DMS114 treated with DMSO at 0.1 percent for 48 hours (cell line): ENCODE measurements at regions not wholly inside any gene's neighbourhood (a gene's known extent, or its start where the extent isn't known, plus 50 kb on each side); places are given as distances from the start of the nearest gene placed in this dataset.

Experiments used
- DNase-seq: peaks from one replicate; lab custom pipeline; 2025; ENCODE audit not compliant: unreplicated experiment; lab: John Stamatoyannopoulos, UW

DNA sequence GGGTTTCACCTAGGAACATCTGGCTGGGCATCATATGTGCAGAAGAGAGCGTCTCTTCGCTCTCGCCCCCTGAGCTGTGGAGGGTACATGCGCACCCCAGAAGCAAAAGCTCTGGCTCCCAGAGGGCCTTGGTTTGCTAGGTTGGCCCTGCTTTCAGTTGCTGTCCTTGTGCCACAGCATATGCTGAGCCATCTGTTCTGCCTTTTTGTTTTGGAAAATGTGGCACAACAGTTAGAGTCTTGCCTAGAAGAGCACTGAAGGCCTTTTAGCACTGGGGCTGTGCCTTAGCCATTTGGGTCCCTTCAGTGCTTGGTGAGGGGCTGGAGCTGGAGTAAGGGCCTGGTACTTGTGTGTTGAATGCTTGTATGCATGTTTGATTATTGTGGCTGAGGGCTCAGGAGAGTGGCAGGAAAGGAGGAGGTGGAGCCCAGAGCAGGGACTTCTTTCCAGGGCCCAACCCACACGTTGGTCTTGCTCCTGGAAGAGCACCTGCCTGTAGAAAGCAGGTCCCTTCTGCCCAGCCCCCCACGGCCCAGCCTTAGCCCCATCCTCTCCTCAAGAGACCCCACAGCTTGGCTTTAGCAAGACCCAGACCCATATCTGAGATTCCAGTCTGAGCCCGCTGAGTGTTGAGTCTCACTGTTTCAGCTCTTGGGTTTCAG, 113.7 kb downstream of the SLC25A47 start:
- no peak for DNase-seq

DNA sequence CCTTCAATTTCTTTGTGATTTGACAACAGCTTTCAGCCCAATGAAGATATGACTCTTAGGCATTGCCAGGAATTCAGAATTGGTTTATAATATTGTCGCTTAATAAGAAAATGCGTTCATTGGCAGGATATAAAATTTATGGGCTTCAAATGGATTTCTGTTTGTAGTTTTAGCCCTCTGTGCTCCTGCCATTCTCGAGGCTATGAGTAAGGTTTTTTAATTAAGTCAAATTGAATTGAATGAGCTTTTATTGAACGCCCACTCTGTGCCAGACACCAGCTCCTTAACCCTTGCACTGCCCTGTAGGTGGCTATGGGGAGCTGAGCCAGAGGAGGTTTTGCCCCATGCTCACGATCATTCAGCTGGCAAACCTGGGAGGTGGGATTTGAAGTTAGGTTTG, 115.1 kb downstream of the SLC25A47 start:
- no peak for DNase-seq

DNA sequence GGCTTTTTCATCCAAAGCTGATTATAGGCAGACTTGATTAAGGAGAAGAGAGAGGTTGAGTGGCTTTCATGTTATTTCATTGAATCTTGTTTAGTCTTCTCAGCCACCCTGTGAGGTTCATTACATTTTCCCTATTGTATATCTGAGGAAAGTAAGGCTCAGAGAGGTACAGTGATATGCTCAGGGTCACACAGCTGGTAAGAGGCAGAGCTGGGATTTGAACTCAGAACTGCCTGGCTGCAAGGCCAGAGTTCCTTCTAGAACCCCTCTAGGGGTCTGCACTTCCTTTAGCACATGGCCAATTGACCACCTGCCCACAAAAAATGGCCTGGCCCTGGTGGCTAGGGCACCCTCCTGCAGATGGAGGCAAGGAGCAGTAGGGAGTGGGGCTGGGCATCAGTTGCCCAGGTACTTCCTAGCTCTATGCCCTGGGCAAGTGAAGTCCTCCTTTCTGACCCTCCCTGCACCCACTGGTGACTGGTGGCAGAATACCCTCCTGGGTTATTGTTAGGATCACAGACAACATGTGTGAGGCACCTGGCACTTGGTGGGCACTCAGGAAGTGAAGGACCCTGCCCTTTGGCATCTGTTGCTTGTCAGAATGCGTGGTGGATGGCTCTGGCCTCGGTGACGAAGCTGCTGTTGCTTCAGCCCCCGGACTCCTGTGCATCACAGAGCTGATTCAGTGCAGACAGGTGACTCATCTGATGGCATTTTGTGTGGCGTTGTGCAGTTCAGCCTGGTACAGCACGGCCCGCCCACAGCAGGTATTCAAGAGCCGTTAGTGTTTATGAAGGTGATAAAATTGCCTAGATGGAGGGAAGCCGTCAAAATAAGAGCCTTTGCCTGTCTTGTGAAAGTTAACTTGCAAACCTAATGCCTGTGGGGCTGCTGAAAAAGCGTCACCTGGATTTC, 115.8 kb downstream of the SLC25A47 start:
- DNase-seq = no peak

DNA sequence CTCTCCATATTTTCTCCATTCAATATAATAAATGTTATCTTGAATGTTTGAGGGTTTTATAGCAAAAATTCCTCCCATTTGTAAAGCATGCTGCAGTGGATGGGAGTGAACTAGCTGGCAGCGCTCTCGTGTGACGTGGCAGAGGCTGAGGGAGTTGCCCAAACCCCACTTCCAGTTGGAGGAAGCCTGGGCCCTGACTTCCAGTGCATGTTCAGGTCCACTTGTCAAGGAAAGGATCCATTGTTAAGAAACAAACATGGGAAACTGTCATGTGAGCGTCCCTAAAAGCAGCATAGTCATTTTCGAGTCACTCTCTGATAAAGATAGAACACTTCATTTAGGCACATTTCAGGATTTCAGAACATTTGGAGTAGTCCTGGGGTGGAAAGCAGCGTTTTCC, 116.6 kb downstream of the SLC25A47 start:
- no peak for DNase-seq

DNA sequence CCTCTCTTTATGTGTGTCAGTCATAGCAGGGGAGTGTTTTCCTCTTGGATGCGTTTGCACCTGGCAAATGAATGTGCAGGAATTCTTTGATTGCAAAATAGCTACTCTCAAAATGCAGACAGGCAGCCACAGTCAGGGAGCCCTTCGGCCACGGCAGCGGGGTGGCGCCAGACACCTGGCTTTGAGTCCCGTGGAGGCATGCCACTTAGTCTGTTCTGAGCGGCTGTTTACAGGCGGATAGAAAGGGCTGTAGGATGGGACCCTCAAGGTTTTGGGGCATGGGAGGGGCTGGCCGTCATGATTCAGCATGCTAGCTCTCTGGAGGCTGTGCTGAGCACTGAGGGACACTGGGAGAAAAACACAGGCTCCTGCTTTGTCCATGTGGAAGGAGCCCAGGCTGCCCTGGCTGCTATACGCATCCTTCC, 117.1 kb downstream of the SLC25A47 start:
- peak; percentile 2 for DNase-seq

DNA sequence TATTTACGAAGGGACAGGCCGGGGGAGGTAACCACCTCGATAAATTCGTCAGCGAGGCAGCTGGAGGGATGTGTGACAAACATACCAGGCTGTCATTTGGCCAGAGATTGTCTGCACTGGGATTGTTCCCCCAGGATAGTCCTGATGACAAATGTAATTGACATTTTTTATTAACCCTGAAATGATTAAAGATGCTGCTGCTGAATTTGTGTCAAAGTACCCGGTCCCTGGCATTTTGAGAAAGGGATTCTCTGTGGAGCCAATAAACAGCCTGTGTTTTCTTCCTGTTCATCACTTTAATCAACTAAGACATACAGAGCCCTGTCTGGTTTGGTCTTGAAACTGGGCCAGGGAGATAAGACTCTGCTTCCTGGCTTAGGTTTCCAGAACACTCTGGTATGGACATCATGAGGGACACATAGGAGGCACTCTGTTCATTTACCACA, 117.6 kb downstream of the SLC25A47 start:
- no peak for DNase-seq

DNA sequence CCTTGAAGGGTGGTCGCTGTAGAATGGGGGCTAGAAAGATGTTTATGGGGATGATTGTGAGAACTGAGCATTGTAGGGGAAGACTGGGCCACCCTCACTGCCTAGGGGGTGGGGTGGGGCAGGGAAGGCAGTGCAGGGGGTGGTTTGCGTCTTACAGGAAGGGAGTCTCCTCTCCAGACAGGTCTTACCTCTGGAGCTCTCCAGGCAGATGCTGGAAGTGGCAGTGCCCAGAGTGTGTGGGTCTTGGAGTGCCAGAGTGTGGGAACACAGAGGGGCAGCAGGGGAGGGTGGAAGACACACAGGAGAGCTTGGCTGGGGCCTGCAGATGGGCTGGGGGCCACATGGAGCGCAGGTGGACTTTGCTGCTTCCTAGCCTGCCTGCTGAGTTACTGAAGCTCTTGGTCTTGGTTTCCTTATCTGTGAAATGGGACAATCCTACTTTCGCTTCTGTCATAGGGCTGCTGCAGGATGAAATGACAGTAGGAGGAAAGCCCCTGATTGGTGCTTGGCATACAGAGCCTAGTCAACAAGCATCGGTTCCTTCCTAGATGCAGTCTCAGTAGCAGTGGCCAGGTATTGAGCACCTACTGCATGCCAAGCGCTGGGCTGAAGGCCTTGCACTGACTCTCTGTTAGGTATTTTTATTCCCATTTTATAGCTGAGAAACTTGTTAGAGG, 118.3 kb downstream of the SLC25A47 start:
- DNase-seq = no peak

DNA sequence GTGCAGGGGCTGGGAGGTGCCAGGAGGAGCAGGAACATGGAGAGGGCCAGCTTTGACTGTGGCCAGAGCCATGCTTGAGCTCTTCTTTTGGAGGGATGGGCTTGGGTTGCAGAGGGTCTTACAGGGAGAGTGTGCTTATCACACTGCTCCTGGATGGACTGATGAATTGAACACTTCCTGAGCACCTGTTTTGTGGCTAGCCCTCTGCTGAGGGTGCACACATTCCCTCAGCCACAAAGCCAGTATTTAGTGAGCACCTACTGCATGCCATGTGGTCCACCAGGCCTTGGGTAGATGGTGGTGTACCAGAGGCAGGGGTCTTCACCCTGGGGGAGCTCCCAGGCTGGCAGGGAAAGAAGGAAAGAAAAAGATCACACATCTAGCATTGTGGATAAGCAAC, 118.9 kb downstream of the SLC25A47 start:
- no peak for DNase-seq

DNA sequence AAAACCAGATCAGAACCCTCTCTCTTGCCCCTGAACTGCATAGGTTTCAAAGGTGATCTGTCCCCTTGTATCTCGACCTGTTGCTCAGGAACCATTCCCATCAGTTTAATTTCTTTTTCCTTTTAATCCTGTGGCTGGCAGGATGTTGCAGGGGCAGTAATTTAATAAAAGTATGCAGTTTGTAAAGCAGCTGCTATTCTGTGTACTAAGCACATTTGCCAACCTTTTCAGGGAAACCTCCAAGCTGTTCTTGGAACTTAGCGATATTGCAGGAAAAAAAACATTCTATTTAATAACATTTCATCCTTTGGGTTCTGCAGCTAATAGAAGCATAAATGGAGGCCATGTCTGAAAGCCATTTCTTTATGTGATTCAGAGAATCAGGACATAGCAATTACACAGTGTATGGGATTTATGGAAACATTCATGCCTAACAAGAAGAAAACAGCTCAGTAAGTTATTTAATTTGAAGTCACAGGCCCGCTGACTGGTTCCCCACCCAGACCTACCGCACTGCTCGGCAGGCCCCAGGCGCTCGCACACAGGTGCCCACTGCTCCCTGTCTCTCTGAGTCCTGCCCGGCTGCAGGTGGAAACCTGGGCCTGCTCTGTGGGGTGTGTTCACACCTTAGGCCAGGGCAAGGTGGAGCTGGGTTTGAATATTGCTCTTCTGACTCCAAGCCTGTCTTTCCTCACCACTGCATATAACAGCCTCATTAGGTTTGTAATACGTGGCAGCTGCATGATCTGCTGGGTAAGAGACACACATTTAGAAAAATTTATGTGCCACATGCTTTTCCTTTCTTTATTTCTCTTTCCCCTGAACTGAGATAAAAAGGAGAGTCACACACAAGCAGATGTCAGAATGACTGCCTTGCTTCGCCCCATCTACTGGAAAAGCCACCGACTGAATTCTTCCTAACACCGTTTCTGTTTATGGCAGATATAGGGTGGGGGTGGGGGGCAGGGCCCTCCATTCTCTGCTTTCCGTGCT, 119.7 kb downstream of the SLC25A47 start:
- DNase-seq = no peak

DNA sequence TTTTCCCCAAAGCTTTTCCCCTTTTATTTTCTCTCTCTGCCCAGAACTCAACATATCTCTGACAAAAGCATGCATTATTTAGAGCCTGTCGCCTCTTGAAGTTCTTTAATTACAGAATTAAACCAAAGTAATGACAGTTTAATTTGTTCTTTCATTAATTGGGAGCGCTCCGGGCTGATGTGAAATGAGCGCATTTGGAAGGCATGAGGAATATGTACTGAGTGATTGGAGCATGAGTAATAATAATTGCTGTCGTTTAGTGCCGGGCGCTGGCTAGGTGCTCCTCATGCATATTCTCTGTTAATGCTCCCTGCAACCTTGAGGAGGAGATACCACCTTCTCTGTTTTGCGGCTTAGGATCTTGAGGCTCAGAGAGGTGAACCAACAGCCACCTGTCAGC, 120.5 kb downstream of the SLC25A47 start:
- no peak for DNase-seq

DNA sequence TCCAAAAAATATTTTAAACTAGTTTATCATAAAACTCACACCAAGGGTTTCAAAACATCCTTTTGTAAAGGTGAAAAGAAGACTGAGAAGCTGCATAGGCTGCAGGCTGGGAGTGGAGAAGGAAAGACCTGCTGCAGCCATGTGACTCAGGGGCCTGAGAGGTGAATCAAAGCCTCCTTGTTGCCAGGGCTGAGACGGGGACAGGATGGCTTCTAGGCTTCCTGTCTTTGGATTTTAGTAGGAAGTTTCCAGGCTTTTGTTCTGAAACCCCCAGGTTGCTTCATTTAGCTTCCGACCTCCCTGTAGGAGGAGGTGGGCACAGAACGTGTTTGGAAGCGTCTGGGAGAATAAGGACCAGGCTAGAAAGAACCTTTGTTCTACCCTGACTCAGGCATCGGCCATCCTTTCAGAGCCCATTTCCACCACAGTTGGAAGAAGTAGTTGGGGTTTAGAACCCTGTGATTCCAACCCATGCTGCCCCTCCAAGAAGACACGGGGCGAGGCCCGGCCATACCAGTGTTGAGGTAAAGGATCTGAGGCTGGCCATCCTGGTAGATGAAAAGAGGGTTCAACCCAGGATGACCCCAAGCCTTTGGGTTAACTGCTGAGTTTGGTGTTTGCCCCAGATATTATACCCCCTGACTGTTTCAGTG, 122.4 kb downstream of the SLC25A47 start:
- no peak for DNase-seq

DNA sequence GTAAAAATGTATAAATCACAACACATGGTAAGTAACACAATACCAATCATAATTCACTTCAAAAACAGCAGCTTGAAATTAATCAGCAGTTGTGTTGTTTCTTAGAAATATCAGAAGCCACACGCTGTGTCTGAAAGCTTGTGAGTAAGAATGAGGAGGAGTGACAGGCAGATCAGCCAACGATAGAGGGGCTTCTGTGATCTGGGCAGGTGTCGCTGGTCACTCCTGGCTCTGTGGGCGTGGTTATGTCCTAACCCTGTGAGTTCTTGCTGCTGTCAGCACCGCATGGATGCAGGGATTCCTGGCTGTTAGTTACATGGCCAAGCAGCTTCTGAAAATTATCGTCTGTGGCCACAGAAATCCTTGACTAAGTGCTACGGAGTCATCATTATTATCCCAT, 123.4 kb downstream of the SLC25A47 start:
- DNase-seq = no peak

DNA sequence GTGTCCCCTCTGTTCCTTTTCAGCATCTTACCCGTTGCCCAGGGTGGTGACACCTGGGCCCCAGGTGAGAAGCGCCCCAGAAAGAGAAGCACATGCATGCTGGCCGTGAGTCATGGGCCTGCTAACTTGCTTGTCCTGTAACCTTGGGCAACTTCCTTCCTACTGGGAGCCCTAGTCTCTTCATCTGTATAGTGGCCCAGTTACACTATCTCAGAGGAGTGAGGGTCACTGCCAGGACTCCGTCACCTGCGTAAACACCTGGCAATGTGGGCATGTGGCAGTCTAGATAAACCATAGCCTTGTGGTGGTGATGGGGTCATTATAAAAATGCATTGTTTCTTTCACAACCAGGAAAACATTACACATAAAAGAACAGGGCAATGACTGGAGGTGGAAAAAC, 125.2 kb downstream of the SLC25A47 start:
- no peak for DNase-seq

DNA sequence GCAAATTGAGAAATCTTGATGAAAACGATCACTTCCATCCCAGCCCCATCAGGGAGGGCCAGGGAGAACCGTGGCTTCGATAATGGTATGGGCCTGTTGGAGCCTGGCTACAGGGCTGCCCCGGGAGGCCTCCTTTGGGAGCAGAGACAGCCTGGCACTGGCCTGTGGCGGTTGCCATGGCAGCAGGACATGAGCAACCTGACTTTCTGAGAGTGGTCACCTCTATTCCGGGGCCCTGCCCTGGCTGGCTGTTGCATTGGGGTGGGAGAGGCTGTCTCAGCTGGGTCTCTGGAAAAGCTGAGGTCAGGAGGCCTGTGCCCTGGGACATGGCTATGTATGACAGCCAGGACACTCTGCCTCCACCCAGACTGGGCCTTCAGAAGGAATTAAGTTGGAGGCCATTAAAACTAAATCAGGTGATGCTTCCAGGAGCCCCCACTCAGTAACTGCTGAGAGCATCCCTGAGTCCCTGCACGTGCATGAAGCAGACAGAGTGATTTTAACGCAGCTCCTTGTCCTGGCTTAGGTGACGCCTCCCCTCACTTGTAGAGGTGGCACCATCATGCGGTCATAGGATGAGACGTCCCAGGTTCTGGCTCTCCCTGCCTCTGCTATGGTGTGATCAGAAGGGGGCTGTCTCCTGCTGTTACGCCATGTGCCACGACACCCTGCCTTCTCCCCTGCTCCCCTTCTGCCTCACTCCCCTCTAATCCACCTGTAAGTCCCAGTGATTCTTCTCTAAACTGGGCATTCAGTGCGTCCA, 126.3 kb downstream of the SLC25A47 start:
- no peak for DNase-seq

DNA sequence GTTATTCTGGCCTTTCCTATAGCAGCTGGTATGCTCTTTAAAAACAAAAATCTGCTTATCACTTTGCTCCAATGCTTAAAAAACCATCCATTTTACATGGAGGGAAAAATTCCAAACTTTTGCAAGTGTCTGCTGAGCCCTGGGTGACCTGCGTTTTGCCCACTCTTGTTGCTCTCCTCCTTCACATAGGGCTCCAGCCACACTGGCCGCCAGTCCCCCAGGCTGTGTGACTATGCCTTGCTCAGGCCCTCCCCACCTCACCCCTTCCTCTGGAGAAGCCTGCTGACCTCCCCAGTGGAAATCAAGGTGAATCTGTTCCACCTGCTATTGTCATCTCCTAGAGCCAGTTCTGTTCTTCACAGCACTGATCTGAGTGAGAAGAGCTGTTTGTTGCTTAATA, 126.9 kb downstream of the SLC25A47 start:
- no peak for DNase-seq

DNA sequence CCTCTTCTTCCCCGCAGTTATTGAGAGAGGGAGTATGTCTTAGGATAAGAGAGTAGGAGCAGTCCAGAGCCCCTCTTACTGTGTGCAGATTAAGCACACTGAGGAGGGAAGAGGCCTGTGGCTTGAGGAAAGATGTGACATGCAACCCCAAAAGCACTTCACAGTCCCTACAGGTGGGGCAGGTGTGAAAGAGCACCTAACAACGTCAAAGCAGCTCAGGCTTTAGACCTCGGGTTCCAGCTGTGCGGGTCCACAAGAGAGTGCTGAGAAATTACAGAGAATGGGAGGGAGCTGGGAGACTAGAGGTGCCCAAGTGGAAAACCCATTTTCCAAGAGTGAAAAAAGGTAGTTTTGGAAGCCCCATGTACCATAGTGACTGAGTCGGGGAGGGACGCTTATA, 127.6 kb downstream of the SLC25A47 start:
- no peak for DNase-seq

DNA sequence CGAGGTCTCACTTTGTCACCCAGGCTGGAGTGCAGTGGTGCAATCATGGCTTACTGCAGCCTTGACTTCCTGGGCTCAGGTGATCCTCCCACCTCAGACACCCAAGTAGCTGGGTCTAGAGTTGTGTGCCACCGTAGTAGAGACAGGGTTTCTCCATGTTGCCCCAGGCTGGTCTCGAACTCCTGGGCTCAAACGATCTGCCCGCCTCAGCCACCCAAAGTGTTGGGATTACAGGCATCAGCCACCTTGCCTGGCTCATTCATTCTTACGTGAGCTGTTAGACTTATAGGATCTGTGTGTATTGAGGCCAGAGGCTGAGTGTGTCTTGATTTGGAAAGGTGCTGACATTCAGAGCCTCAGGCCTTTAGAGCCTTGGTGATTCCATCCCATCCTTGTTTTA, 128.1 kb downstream of the SLC25A47 start:
- DNase-seq = no peak

DNA sequence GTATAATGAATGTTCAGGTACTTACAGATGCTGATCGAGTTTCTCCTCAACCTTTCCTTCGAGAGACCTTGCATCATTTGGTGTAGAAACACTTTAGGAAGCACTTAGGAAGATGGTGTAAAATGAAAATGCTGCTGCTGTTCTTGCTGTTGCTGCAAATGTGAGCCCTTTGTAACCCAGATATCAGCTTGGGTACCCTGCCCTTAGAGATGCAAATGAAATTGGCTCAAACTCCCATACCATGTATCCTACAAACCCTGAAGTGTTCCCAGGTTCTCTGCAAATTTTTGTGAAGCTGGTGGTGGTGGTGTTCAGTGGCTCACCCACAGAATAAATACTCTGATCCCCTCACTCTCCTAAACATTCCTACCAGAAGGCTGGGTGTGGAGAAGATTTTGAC, 130.8 kb downstream of the SLC25A47 start:
- no peak for DNase-seq

DNA sequence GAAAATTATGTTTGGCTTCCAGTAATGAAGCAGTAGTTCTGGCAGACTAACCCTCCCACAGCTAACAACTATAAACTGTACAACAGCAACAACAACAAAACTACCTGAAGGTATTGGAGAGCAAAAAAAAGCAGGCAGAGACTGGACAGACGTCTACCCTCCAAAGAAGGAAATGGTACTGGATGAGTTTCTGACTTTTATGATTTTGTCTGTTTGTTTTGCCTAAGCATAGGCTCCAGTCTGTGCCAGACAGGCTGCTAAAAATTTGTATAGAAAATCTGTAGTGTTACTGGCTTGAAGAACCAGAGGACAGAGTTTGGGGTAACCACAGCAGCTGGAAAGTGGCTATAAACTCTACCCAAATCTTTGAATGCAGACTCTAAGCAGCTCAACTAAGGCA, 131.3 kb downstream of the SLC25A47 start:
- no peak for DNase-seq
